SH-SY5Y (cell line): ENCODE measurements at regions not wholly inside any gene's neighbourhood (a gene's known extent, or its start where the extent isn't known, plus 50 kb on each side); places are given as distances from the start of the nearest gene placed in this dataset.

Source experiments
- GATA2 ChIP-seq: IDR thresholded peaks from 2 replicates; pipeline ENCODE4 v1.6.1; 2011; ENCODE audit warnings: mild to moderate bottlenecking, low read depth, low read length
- GATA3 ChIP-seq: IDR thresholded peaks from 2 replicates; pipeline ENCODE4 v1.6.1; 2011; ENCODE audit warnings: low read depth, mild to moderate bottlenecking, low read length, moderate library complexity

DNA sequence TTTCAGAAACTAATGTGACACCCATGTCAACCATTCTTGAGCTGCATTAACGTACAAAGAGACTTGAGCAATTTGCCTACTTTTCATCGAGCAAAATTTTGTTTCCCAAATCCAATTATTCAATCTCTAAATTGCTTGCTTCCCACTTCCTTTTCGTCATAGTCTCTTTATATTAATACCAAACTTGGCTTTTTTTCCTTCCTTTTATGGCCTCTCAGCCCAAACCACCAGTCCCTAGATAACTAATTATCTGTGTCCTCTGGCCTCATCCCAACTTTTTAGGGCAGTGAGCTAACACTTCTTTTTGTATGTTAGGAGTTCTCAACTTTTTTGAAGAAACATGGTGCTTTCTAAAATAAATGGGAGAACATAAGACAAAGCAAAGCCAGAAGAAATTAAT, 155.5 kb upstream of the S1PR3 start:
- TF ChIP-seq GATA3 (no peak), GATA2 (no peak)

DNA sequence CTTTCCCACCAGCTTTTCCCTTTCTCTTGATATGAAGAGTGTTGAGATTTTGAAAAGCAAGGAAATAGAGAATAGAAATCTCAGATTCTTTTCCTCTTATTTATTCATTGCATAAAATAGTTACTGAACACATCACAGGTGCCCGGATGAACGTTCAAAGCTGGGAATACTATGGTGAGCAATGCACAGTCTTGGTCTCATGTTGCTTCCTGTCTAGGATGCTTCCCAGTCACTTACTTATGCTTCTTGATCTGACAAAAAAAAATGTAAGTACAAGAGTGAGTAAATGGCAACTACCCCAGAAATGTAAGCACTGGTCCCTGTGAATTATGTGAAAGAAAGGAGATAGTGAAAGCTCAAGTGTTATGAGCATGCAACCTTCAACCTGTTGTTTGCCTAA, 153.5 kb upstream of the S1PR3 start:
- TF ChIP-seq GATA2 (no peak), GATA3 (no peak)

DNA sequence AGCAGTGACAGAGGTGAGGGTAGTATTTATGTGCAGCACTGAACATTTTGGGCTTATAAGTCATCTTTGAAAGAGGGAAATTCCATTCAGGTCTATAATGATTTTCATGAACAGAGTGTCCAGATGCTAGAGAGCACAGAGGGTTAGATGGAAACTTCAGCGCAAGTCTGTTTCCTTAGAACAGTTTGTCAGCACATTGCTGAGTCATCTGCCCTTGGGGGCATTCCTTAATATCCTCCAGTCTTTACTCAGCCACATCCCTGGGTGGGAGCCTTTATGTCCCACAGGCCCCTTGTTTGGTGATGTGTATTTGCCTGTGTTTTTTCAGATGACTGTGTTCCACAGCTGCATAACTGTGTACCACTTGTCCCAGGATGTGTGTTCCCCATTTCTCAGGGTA, 138.5 kb upstream of the S1PR3 start:
- TF ChIP-seq GATA3 (no peak), GATA2 (no peak)

DNA sequence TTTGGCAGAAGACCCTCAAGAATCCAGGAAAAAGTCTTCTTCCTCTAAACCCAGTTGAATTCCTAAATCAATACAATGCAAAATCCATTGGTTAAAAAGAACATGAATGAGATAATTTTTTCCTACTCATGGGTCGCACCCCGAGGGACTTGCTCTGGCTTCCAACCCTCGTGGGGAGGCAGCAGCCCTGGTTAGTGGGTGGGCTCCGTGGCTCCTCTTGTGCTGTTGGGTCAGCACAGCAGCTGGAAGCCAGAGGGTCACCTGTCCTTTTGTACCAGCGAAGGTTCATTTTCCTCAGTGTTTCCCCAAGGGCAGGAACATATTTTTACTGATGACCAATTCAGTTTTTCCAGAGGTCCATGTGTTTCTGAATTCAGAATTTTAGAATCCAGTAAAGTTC, 120.6 kb upstream of the S1PR3 start:
- TF ChIP-seq GATA2 = no peak
- no peak for TF ChIP-seq GATA3

DNA sequence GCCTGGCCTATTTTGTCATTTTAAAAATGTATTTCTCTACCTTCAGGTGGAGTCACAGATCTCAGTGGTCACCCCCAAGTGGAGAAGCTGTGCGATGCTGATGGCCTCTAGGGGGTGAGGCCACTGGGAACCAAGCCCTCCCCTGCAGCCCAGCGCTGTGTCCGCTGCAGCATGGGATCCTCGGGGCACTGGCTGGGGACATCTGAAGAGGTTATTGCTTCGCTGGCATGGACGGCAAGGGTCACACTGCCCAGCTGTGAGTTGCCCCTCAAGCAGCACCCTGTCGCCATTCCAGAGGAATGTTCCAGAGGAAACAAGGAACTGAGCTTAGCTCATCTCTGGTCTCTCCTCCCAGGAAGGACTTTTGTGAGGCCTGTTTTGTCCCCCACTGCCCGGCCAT, 119.6 kb upstream of the S1PR3 start:
- TF ChIP-seq GATA2 = no peak
- TF ChIP-seq GATA3 = no peak

DNA sequence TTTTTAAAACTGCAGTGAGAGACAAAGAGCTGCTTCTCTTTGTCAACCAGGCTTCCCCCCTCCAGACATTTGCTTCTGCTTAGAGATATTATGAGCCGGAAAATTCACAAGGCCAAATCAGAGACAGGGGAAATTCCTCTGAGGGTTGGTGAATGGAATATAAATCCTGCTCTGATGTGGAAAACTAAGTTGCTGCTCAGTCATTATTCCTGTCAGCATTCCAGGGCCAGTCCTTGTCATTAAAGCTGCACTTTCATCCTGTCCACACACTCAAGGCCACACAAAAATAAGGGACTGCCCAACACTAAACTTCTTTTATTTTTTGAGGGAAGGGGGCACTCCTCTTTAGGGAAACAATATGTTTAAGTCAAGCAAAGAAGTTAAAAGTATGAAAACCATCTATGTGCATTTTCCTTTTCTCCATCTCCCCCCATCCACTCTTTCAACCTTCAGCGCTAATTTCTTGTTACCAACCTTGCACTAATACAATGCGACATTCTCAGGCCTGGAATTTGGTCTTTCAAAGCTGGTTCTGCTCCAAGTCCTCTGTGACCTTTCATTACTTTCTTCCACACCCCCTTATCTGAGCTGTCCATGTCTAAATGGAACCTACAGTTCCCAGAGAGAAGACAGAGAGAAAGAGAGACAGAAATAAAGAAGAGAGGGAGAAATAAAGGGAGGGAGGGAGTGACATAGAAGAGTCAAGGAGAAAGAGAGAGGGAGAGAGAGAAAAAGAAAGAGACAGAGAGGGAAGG, 118.9 kb upstream of the S1PR3 start:
- TF ChIP-seq GATA3 = no peak
- TF ChIP-seq GATA2 = no peak

DNA sequence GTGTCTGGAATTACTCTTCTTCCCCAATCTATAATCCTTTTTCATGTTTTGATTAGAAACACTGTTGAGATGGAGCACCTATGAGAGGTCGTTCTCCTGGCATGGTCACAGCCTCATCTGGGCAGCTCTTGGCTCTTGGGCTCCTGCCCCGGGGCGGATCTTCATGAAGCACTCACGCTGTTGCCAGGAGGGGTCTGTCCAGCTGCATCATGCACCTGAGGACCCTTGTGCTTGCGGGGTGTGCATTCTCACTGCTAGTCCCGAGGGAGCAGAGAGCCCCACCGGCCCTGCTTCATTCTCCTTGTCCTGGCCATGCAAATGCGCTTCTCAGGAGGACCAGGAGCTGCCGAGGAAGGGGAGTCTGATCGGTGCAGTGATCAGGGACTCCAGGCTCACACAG, 117.6 kb upstream of the S1PR3 start:
- TF ChIP-seq GATA2 (no peak), GATA3 (no peak)

DNA sequence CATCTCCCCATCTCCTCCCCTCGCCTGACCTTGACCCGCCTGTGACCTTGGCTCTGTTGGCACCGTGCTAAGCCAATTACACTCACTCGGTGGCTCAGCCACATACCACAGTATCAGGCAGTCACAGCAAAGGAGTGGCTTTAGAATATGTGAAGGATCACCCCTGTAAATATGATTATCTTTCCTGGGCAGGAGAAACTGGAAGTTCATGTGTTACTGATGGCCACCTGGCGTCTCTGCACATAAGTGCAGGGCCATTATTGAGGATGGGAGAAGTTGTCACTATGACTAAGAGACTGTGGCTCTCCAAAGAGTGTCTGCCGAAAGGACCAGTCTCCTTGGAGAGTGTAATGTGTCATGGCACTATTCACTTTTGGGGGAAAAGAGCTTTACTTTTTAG, 116.9 kb upstream of the S1PR3 start:
- TF ChIP-seq GATA2 = no peak
- no peak for TF ChIP-seq GATA3

DNA sequence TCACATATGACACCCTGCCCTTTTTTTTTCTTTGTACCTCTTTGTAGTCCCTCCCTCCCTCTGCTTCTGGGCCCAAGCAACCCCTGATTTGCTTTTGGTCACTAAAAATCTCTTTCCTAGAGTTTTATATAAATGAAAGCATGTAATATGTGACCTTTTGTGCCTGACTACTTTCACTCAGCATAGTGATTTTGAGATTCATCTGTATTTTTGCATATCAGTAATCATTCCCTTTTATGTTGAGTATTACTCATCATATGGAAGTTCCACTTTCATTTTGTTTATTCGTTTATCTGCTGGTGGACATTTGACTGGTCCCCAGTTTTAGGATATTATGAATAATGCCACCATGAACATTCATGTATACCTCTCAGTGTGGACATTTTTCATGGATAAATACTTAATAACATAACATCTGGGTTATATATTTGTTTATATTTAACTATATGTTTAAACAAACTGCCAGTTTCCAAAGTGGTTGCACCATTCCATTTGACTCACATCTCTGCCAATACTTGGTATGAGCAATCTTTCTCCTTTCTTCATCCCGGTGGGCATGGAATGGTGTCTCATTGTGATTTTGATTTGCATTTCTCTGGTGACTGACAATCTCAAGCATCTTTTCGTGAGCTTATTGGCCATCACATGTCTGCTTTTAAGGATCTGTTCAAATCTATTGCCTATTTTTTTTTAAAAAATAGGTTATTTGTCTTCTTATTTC, 115.7 kb upstream of the S1PR3 start:
- TF ChIP-seq GATA2 = no peak
- TF ChIP-seq GATA3 = no peak

DNA sequence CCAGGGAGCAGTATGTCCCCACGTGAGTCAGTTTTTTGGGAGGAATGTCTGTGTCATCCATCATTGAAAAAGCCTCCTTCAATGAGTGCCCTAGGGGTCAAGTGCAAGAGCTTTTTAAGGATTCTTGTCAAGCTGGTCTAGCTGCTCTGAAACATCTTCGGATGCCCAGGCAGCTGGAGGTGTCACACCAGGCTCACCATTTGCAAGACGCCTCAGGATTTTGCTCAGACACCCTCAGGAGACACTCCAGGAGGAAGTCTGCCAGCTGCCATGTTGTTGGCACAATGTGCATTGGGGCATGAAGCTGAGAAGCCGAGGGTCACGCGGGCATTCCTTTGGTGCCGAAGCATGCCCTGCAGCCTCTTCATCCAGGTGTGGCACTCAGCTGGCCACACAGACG, 111.1 kb upstream of the S1PR3 start:
- TF ChIP-seq GATA3 = no peak
- TF ChIP-seq GATA2 = no peak

DNA sequence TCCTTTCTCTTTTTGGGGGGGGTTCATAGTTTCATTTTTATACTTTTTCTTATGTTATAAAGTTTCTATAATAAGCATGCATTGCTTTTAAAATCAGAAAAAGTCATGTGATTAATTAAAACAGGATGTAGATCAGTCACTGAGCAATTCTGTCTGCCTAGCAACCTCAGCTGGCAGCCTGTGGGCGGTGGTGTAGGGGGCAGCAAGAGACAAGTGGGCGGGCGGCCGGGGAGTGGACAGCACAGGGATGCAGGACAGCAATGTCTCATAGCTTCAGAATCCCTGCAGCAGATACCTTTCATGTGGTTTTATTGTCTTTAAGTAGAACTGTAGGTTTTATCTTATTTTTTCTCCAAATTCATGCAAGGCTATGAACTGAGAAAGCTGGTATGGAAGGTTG, 101.9 kb upstream of the S1PR3 start:
- TF ChIP-seq GATA2 (no peak), GATA3 (no peak)

DNA sequence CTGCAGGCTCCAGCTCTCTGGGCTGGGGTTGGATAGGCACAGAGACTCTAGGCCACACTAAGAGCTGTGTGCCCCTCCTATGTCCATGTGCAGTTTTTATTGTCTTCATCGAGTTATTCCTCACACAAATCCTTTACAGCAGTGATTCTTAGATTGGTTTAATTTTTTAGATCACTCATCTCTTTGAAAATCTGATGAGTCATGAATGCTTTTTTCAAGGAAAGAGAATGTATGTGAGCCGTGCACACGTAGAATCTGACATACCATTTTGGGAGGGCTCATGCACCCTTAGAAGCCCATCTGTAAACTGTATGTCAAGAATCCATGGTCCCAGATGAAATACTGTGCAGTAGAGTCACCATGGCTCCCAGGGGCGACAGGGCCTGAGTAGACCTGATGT, 100.7 kb upstream of the S1PR3 start:
- TF ChIP-seq GATA3 (no peak), GATA2 (no peak)

DNA sequence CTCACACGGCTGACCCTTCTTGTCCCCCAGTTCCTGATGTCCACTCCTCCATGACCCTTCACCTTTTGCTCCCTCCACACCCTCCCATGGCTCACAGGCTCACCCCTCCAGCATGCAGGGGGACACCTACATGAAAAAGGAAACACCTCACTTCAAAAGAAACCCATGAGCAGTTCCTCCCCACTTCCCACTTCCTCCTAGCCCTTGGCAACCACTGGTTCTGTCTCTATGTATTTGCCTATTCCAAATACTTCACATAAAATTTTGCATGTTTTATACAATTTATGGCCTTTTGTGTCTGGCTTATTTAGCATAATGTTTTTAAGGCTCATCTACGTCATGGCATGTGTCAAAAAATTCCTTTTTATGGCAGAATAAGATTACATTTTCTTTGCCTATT, 100.2 kb upstream of the S1PR3 start:
- no peak for TF ChIP-seq GATA2
- TF ChIP-seq GATA3 = no peak

DNA sequence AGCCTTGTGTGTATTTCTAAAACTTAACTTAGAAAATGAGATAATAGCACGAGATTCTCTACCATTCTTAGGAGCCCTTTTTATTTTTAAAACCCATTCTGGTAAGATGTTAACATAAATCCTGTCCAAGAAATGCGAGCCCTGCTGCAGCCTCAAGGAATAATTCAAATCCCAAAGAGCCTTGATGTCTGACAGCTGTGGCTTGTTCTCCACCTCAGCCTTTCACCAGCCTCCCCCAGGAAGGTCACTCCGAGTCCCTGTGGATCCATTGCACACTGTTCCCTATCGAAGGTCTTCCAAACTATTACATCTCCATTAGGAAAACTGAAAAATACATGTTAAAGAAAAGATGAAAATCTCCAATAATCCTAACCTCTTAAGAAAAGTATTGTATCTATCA, 98.5 kb upstream of the S1PR3 start:
- no peak for TF ChIP-seq GATA3
- no peak for TF ChIP-seq GATA2

DNA sequence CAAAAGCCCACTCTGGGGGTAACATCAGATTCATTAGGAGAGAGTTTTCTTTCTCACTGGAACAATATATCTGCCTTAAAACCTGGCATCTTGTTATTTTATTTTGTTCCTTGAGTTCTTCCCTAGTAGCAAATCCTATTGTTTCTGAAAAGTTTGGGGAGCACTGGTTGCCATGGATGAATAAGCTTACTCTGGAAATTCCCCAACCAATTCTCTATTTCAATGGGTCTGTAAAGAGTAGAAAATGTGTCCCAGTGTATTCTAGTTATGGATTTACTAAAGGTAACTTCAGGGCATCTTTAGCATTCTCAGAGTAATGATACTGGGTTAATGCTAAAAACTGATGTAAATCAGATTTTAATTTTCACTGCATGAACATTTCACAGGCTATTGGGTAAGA, 94.2 kb upstream of the S1PR3 start:
- TF ChIP-seq GATA3 (no peak), GATA2 (no peak)
